Small intestine (tissue), 7 donors: ENCODE measurements at regions not wholly inside any gene's neighbourhood (a gene's known extent, or its start where the extent isn't known, plus 50 kb on each side); places are given as distances from the start of the nearest gene placed in this dataset.

ENCODE experiments used
- DNase-seq, 2 donors: peaks; one replicate each; pipeline versions ENCODE4 v3.0.0 to v3.0.0-alpha.2; 2013
- FAIRE-seq: peaks from 2 replicates; lab custom pipeline; 2012; peaks lifted over from hg19 to GRCh38; lab: Jason Lieb, UNC
- H3K27ac ChIP-seq, 3 donors: one replicate each; pipeline ENCODE4 v1.5.1; 2013; ENCODE audit warnings: low read length in 2 of 3, mild to moderate bottlenecking in 2 of 3, control low read depth in 1 of 3, inconsistent platforms in 1 of 3, low read depth in 1 of 3, moderate library complexity in 1 of 3
- H3K27me3 ChIP-seq, 3 donors: one replicate each; pipeline ENCODE4 v1.6.1; 2013; ENCODE audit warnings: low read length in 3 of 3, inconsistent platforms in 1 of 3; ENCODE audit not compliant: control insufficient read depth in 3 of 3, insufficient read depth in 3 of 3
- H3K36me3 ChIP-seq, 3 donors: one replicate each; pipeline ENCODE4 v1.6.1; 2013; ENCODE audit warnings: low read length in 3 of 3, inconsistent platforms in 1 of 3, low read depth in 1 of 3, mild to moderate bottlenecking in 1 of 3, moderate library complexity in 1 of 3; ENCODE audit not compliant: control insufficient read depth in 3 of 3, insufficient read depth in 2 of 3
- H3K4me1 ChIP-seq, 3 donors: one replicate each; pipeline ENCODE4 v1.6.1; 2013; ENCODE audit warnings: low read length in 2 of 3, inconsistent platforms in 1 of 3, low read depth in 1 of 3, mild to moderate bottlenecking in 1 of 3, moderate library complexity in 1 of 3; ENCODE audit not compliant: control insufficient read depth in 3 of 3, insufficient read depth in 2 of 3
- H3K4me3 ChIP-seq, 3 donors: one replicate each; pipeline ENCODE4 v1.5.1; 2013; ENCODE audit warnings: low read length in 3 of 3, control low read depth in 1 of 3, inconsistent platforms in 1 of 3, low read depth in 1 of 3, mild to moderate bottlenecking in 1 of 3, moderate library complexity in 1 of 3
- H3K9me3 ChIP-seq, 2 donors: one replicate each; pipeline ENCODE4 v1.6.1; 2013; ENCODE audit warnings: low read depth in 1 of 2, low read length in 1 of 2; ENCODE audit not compliant: control insufficient read depth in 2 of 2, insufficient read depth in 1 of 2
- WGBS, 3 donors: extraction: QIAGEN DNeasy Blood & Tissue Kit; methylation state at CpG; one replicate each; pipeline ENCODE4 v1.1.7; 2013; 5-methylcytosine and 5-hydroxymethylcytosine counted together
- donor health status: healthy with polysubstance abuse.
- donor health status: control.
- donor health status: control.
- donor health status: Bipolar disorder and iron deficiency.
- donor health status: healthy.

DNA sequence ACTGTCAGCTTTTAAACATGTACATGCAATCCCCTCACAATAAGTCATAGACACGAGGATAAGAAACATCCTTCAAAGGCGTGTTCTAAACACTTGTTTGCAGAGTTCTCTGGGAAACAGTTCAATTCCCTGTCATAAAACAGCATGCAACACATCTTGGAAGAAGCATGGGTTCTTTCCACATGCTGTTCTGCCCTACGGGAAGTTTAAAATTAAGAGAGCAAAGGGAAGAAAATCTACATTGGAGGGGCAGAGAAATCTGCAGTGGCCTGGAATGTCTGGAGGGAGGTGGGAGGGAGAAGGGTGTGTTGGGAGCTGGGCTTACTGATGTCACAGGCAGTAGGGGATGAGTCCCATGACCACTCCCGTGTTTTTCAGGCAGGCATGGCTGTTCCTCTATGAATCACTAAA lies 98.3 kb upstream of the SLC2A1 start:
- DNase-seq (peak in 1 of 2 donors; percentile 53), FAIRE-seq (no peak)
- no peaks in the 10 kb centered on the region for H3K9me3 ChIP-seq
- H3K27me3 ChIP-seq, result no peaks in the 10 kb centered on the region
- 56 to 59% (median 57%) methylated on average over 4 of the region's 4 CpGs for WGBS, 3 donors
- H3K4me3 ChIP-seq, result no peak overlapping the region
- no peaks in the 10 kb centered on the region for H3K36me3 ChIP-seq
- peak overlapping the region in 1 of 3 donors; percentile 42 for H3K27ac ChIP-seq
- H3K4me1 ChIP-seq, result peaks cover 0 to 28% (median 0%) of the 10 kb centered on the region in 3 donors

DNA sequence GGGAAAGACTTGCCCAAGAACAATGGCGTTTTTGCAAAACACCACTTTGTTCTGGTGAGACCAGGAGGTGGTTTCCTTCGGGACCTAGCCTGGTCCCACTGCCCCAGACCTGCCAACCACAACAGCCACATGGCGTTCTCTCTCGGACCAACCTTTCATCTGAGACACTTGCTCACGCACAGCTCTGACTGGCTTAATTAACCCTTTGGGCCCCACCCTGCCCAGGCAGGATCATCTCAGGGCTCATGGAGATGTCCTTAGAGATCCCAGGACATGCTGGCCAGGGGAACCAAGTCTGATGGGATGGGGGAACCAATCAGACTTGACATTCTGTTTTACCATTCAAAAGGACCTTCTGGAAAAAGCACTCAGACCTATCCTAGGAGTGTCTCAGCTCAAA lies 97.8 kb upstream of the SLC2A1 start:
- DNase-seq, result no peak
- Histone ChIP-seq H3K36me3 (no peaks in the 10 kb centered on the region), H3K4me3 (no peak overlapping the region), H3K4me1 (peaks cover 0 to 28% (median 0%) of the 10 kb centered on the region in 3 donors), H3K9me3 (no peaks in the 10 kb centered on the region), H3K27ac (peak overlapping the region in 1 of 3 donors; percentile 6), H3K27me3 (no peaks in the 10 kb centered on the region)
- WGBS, 3 donors, result 51 to 59% (median 54%) methylated on average over 5 of the region's 5 CpGs
- FAIRE-seq, result no peak

DNA sequence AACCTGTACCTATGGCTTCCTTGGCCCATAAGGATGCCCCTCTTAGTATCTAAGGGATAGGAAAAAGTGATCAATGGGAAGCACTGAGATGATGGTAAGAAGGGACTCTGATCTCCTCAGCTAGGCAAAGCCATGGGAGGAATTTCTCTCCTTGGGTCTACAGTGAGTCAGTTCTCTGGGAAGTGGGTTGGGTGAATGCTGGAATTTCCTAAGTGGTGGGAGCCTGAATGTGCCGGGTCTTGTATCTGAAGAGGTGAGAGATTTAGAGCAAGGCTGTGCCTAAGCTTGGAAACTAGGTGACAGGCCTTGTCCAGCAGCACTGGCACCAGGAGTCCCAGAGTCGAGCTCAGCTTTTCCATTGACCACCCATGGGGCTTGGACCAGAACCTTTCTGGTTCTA lies 96.3 kb upstream of the SLC2A1 start:
- peaks cover 0 to 28% (median 0%) of the 10 kb centered on the region in 3 donors for H3K4me1 ChIP-seq
- H3K36me3 ChIP-seq, result no peaks in the 10 kb centered on the region
- H3K4me3 ChIP-seq, result no peak overlapping the region
- H3K27me3 ChIP-seq, result no peaks in the 10 kb centered on the region
- WGBS, 3 donors, result 87 to 94% (median 88%) methylated on average over 2 of the region's 2 CpGs
- FAIRE-seq (no peak), DNase-seq (no peak)
- no peaks in the 10 kb centered on the region for H3K9me3 ChIP-seq
- no peak overlapping the region for H3K27ac ChIP-seq

DNA sequence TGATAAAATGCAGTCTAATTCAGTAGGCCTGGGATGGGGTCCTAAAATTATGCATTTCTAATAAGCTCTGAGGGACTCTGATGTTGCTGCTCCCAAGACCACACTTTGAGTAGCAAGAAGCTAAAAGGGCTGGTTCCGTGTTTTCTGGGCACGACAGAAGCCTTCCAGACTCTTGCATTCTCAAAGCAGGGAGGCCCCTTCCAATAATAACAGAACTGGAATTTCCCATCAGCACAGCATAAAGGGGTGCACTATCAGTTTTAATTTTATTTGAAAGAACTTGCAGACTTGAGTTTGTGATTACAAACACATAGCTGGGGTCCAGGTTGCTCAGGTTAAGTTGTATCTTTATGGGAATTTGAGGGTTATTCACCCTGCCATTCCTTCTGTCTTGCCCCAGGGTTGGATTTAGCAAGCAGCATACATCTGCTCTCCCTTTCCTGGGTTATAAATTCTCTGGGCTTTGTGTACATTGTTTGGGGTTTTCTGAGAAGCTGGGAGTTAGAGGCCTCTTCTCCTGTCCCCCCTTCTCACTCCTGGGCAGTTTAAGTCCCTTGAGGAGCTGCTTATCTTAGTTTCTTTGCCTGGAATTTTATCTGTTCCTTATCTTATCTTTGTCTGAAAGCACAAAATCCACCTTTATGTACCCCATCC lies 94.2 kb upstream of the SLC2A1 start:
- no peak overlapping the region for H3K4me3 ChIP-seq
- no peak for FAIRE-seq
- H3K36me3 ChIP-seq, result no peaks in the 10 kb centered on the region
- peak in 1 of 2 donors; percentile 47 for DNase-seq
- 66 to 90% (median 80%) methylated on average over 2 of the region's 2 CpGs for WGBS, 3 donors
- peaks cover 0 to 16% (median 2%) of the 10 kb centered on the region in 3 donors for H3K4me1 ChIP-seq
- H3K27me3 ChIP-seq, result no peaks in the 10 kb centered on the region
- peak overlapping the region in 1 of 3 donors; percentile 49 for H3K27ac ChIP-seq
- H3K9me3 ChIP-seq, result no peaks in the 10 kb centered on the region

DNA sequence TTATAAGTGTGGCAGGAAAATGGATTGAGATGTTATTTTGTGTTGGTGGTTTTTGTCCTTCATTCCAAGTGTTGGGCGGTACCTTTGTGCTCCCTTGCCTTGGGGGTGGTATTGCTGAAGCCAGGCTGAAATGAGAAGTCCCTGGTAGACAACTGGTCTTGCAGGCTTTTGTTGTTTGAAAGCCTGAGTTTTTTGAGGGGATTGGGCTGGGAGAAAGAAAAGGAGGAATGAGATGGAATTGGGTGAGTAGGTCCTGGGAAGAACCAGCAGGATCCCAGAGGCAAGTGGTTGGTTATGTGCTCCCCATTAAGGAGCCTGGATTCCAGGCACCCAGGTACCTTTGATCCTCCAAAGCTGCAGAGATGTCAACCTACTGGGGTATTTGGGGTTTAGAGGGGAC lies 93.7 kb upstream of the SLC2A1 start:
- DNase-seq, result no peak
- Histone ChIP-seq H3K4me1 (peaks cover 0 to 16% (median 2%) of the 10 kb centered on the region in 3 donors), H3K27ac (no peak overlapping the region), H3K4me3 (no peak overlapping the region), H3K36me3 (no peaks in the 10 kb centered on the region), H3K9me3 (no peaks in the 10 kb centered on the region), H3K27me3 (no peaks in the 10 kb centered on the region)
- no peak for FAIRE-seq
- 96 to 100% (median 97%) methylated on average over 1 of the region's 1 CpG for WGBS, 3 donors

DNA sequence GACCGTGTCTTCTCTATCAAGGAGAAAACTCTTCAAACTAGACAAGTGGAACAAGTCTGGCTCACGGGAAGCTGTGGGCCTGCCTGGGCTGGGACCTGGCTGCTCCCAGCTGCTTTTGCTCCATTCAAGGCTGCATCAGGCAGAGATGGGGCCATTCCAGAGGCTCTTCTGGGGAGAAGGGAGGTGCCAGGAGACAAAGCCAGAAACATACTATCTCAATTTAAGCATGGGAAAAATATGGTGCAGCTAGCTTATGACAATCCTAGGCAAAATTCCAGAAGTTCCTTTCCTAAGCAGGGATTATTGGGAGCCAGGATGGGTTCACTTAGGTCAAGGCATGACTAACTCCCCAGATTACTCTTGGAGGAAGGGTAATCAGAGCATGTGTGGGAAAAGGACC lies 90.8 kb upstream of the SLC2A1 start:
- H3K9me3 ChIP-seq, result peaks cover 0 to 3% of the 10 kb centered on the region in 2 donors
- WGBS, 3 donors, result 54 to 67% (median 66%) methylated on average over 2 of the region's 2 CpGs
- no peak for DNase-seq
- H3K4me3 ChIP-seq, result no peak overlapping the region
- no peaks in the 10 kb centered on the region for H3K27me3 ChIP-seq
- H3K4me1 ChIP-seq, result peaks cover 0 to 17% (median 2%) of the 10 kb centered on the region in 3 donors
- H3K36me3 ChIP-seq, result no peaks in the 10 kb centered on the region
- no peak overlapping the region for H3K27ac ChIP-seq
- FAIRE-seq, result no peak

DNA sequence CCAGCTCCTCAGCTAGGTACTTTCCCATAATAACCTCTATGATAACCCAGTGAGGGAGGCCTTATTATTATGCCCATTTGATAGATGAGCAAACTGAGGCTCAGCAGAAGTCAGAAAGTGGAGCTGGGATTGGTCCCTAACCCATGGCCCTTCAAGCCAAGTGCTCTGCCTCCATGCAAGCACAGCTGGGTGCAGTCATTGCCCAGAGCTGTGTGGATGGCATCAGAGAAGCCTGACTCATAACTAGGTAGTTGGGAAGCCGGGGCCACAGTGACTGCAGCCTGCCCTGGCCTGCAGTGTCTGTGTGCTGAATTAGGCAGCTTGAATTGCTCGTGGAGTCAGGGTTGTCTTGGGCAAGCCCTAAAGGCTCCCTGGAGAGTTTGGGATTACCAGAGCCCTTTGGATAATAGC lies 89.9 kb upstream of the SLC2A1 start:
- 62 to 70% (median 67%) methylated on average over 2 of the region's 2 CpGs for WGBS, 3 donors
- no peak for FAIRE-seq

DNA sequence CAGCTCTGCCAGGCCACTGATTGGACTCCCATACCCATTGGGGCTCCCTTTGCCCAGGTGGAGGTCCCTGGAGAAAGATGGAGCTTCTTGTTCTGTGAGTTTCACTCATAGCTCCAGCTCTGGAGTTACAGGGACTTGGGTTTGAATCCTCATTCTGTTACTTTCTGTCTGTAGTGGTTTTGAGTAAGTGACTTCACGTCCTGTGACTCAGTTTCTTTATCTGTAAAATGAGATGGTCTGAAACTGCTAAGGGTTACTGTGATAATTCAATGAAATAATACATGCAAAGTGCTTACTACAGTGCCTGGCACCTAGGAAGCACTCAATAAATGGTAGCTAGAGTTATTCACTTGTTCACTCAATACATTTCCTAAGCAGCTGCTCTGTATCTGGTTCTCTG lies 88.5 kb upstream of the SLC2A1 start:
- Histone ChIP-seq H3K9me3 (peaks cover 0 to 3% of the 10 kb centered on the region in 2 donors), H3K27me3 (no peaks in the 10 kb centered on the region), H3K4me1 (peaks cover 0 to 3% (median 2%) of the 10 kb centered on the region in 3 donors), H3K36me3 (no peaks in the 10 kb centered on the region), H3K27ac (no peak overlapping the region), H3K4me3 (no peak overlapping the region)
- WGBS, 3 donors, result 72 to 83% (median 72%) methylated on average over 1 of the region's 1 CpG
- no peak for DNase-seq
- FAIRE-seq, result no peak

More for the DNA sequence above, 89.9 kb upstream of the SLC2A1 start:
- H3K27me3 ChIP-seq, result no peaks in the 10 kb centered on the region
- DNase-seq, result no peak
- H3K4me3 ChIP-seq, result no peak overlapping the region
- no peak overlapping the region for H3K27ac ChIP-seq
- H3K4me1 ChIP-seq, result peaks cover 0 to 17% (median 2%) of the 10 kb centered on the region in 3 donors
- peaks cover 0 to 3% of the 10 kb centered on the region in 2 donors for H3K9me3 ChIP-seq
- H3K36me3 ChIP-seq, result no peaks in the 10 kb centered on the region
